Fibroblast of lung (primary cell): ENCODE measurements at regions not wholly inside any gene's neighbourhood (a gene's known extent, or its start where the extent isn't known, plus 50 kb on each side); places are given as distances from the start of the nearest gene placed in this dataset.

Source experiments
- CTCF ChIP-seq, 2 donors: IDR thresholded peaks in 1 of 2; conservative IDR thresholded peaks in 1 of 2; 1 replicate in 1 of 2; 2 replicates in 1 of 2; pipeline ENCODE4 v1.5.1; 2011 to 2012; ENCODE audit warnings: low read length in 2 of 2, control low read depth in 1 of 2, inconsistent platforms in 1 of 2, low read depth in 1 of 2, mild to moderate bottlenecking in 1 of 2
- EZH2 ChIP-seq: IDR thresholded peaks from 2 replicates; pipeline ENCODE4 v1.5.1; 2012; ENCODE audit warnings: low read length, control low read depth, mild to moderate bottlenecking; ENCODE audit errors: missing control alignments

- TF ChIP-seq CTCF (conservative IDR thresholded peaks at IDR 0.05 in 1 of 2, IDR thresholded peaks at IDR 0.05 in 1 of 2; ENCODE audit: low read depth in 1 of 2, low read length in 2 of 2) (no peak), EZH2 (no peak)
Observed at GRCh38 chr4:187059021-187059420, 335.4 kb upstream of the FAT1 start.
